ENCODE measurements at regions not wholly inside any gene's neighbourhood (a gene's known extent, or its start where the extent isn't known, plus 50 kb on each side); places are given as distances from the start of the nearest gene placed in this dataset.

- intact Hi-C loops (cut with micrococcal nuclease) = no loop called here
Measured at GRCh38 chr2:15777795-15778371, 162.5 kb upstream of the MYCN start.

- intact Hi-C loops (cut with micrococcal nuclease) = no loop called here
Measured at GRCh38 chr2:15778529-15779219, 161.7 kb upstream of the MYCN start.

GRCh38 chr2:15779381-15780041 is 160.8 kb upstream of the MYCN start:
- intact Hi-C loops (cut with micrococcal nuclease) = no loop called here

- intact Hi-C loops (cut with micrococcal nuclease) = no loop called here
Measured at GRCh38 chr2:15780234-15780633, 160.1 kb upstream of the MYCN start.

DNA sequence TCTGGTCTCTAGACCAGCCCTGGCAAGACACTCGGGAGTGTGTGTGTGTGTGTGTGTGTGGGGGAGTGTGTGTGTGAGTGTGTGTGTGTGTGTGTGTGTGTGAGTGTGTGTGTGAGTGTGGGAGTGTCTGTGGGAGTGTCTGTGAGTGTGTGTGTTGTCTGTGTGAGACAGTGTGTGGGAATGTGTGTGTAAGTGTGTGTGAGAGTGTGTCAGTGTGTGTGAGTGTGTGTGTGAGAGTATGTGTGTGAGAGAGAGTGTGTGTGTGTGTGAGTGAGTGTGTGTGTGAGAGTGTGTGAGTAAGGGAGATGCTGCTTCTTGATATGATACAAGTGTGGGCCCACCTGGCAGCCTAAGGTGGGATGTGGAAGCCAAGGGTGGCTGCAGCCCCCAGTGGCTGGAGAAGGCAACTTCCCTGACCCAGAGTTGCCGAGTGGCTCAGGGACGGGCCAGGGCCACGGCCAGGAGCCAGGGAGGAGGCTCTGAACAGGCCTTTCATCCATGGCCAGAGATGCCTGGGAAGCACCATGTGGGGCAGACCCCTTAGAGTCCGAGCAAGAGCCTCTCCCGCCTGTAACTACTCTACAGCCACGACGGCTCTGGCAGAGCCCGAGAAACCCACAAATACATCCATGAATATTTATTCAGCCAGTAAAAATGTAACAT is 159.3 kb upstream of the MYCN start:
- intact Hi-C loops (cut with micrococcal nuclease) = no loop called here

DNA sequence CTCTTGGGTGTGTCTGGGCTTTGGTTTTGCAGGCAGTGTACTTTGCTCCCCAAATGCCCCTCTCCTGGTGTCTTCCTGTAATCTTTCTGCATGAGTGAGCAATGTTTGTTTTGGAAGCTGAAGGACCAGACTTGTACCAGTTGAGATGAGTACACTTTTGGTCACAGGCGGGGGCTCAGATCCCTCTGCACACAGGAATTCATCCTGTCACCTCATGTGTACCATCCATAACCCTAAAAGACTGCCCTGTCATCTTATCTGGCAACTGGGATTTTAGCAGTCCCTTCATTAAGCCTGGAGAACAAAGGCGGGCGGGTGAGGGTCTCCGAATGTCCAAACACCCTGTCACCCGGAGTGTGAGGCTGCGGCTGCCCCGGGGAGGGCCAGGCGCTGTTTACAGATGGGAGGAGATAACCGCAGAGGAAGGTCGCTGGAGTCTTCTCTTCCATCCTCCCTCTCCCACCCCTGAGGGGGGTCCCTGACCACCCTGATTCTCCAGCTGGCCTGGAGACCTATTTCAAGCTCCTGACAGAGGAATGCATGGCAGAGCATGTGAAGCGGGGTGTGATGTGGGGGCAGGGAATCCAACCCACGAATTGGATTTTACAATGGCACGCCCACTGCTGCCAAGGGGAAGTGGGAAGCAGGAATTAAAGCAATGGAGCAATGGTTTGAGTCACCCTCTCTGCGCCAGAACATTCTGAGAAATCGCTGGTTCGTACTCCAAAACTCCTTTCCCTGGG is 158.2 kb upstream of the MYCN start:
- intact Hi-C loops (cut with micrococcal nuclease) = no loop called here

GRCh38 chr2:15782769-15783294 is 157.5 kb upstream of the MYCN start:
- intact Hi-C loops (cut with micrococcal nuclease) = no loop called here

GRCh38 chr2:15783489-15783888 is 156.9 kb upstream of the MYCN start:
- intact Hi-C loops (cut with micrococcal nuclease) = no loop called here

GRCh38 chr2:15784106-15784885 is 156.1 kb upstream of the MYCN start:
- intact Hi-C loops (cut with micrococcal nuclease) = no loop called here

DNA sequence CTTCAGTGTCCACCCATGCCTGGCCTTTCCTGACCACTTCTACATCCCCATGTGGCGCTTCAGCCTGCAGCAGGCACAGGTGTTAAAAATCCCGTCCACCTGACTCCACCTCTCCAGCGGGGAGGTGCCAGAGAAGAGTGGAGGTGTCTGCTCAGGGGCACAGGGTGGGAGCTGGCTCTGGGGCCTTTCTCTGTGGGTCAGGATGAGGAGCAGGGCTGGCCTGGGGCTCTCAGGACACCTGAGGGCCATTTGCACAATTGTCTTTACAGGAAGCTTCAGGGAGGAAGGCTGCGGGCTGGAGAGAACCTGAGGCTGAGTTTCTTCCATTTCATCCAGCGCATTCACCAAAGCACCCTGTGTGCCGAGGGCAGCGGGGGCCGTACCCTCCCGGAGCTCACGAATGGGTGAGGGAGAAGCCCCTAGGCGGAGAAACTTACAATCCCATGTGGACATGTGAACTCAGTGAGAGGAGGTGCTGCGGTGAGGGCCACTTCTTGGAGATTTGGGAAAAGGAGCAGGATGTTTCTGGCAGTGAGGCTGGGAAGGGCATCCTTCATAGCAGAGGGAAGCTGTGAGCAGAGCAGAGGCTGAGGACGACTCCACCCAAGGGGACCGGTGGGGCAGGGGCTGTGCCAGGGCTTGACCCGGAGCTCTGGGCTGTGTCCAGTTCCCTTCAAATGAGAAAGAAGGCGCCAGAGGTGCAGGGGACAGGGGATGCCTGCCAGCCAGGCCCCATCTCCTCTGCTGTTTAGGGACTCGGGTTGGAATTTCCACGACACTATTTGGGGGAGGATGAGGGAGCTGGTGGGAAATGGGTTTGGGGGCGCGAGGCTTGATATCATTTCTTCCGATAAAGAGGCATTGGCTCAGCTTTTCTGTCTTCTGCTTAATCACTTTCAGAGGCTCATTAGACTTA is 155.2 kb upstream of the MYCN start:
- intact Hi-C loops (cut with micrococcal nuclease) = no loop called here

GRCh38 chr2:15786003-15786654 is 154.2 kb upstream of the MYCN start:
- intact Hi-C loops (cut with micrococcal nuclease) = no loop called here

- intact Hi-C loops (cut with micrococcal nuclease) = no loop called here
Measured at GRCh38 chr2:15786901-15787300, 153.4 kb upstream of the MYCN start.

DNA sequence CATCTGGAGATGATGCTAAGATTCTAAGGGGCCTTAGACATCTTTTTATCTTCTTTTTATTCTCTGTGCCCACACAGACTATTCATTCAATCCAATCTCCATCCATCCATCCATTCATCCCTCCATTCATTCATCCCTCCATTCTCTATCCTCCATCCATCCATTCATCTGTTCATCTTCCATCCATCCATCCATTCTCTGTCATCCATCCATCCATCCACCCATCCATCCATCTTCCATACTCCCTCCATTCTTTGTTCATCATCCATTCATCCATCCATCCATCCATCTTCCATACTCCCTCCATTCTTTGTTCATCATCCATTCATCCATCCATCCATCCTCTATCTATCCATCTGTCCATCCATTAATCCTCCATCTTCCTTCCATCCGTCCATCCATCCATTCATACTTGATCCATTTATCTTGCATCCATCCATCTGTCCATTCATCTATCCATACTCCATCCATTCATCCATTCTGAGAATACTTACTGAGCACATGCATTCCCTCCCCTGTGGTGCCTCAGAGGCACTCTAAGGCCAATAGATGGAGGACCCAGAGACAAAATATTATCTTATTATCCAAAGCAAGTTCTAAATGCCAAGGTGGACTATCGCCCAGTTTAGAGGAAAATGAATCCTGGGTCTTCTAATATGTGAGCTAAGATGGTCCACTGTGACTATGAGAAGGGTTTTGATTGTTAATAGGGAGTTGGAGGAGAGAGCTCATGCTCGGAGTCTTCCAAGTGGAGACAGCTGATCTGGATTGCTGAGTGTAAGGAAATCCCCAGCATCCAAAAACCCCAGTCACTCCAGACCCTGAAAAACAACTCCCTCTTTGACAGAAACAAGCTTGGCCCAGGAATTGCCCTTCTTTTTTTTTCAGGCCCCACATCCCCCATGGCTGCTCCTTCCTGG is 152.6 kb upstream of the MYCN start:
- intact Hi-C loops (cut with micrococcal nuclease) = no loop called here

GRCh38 chr2:15788455-15788829 is 151.9 kb upstream of the MYCN start:
- intact Hi-C loops (cut with micrococcal nuclease) = no loop called here

DNA sequence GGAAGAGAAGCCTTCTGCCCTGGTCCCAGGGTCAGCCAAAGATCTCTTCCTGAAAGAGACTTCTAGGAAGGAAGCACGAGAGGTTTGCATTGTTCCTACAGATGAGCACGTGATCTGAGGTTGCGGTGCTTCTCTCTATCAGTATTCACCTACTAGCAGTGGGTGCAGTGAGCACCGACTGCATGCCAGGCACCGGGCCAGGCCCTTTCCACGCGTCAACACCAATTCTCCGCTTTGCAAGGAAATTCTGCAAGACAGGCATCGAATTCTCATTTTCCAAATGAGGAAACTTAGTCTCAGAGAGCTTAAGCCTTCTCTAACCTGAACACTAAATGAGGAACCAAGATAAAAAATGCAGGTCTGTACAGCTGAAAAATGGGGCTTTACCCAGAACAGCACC is 151.5 kb upstream of the MYCN start:
- intact Hi-C loops (cut with micrococcal nuclease) = no loop called here

- intact Hi-C loops (cut with micrococcal nuclease) = no loop called here
Measured at GRCh38 chr2:15789381-15790062, 150.8 kb upstream of the MYCN start.

DNA sequence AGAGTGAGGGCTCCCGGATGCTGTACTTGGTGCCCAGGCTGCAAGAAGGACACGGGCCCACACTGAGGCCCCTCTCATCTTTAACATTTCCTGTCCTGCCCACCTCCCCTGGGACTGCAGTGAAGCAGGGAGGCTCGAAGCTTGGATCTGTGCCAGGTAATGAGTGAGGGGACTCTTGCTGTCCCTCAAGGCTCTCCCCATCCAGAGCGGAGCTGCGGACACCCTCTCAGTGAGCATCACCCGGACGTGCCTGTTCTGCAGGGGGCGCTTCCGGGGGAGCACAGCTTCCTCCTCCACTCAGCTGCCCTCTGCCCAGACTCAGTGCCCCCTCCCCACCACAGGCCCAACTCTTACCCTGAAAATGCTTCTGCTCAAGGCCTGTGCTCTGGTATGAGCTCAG is 150.0 kb upstream of the MYCN start:
- intact Hi-C loops (cut with micrococcal nuclease) = no loop called here
